ENCODE measurements at regions not wholly inside any gene's neighbourhood (a gene's known extent, or its start where the extent isn't known, plus 50 kb on each side); places are given as distances from the start of the nearest gene placed in this dataset.

DNA sequence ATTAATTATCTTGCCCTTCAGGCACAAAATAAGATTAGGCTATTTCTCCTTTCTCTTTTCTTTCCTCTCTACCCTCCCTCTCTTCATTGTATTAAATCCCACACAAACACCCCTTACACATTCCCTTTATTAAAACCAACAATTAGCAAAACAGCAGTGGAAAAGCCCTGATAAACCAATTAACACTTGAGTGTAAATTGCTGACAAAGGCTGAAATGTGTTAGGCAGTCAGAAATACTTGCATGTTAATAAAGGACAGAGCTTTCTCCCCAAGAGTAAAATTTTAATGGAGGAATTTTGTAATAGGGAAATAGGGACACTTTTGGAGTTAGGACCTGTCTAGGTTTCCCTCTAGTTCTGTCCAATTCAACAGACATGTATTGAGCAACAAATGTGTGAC, 370.9 kb downstream of the MRPS30 start:
- Histone ChIP-seq H2AFZ (no peak overlapping the region), H3F3A (ENCODE audit: insufficient read depth, low read depth) (no peaks in the 10 kb centered on the region), H3K9me2 (ENCODE audit: insufficient read depth) (no peaks in the 10 kb centered on the region; the same call in 1 of the 2 replicates), H3K4me3 (no peak overlapping the region), H3K27me3 (ENCODE audit: insufficient read depth, low read depth) (no peaks in the 10 kb centered on the region), H3K9me3 (ENCODE audit: insufficient read depth, low read depth) (no peaks in the 10 kb centered on the region), H3K36me3 (ENCODE audit: low read depth) (no peaks in the 10 kb centered on the region), H4K20me1 (ENCODE audit: insufficient read depth) (no peaks in the 10 kb centered on the region), H3K4me2 (no peak overlapping the region), H3K4me1 (replicated peaks; ENCODE audit: insufficient read depth) (no peaks in the 10 kb centered on the region), H3K79me2 (ENCODE audit: low read depth) (no peaks in the 10 kb centered on the region), H3K27ac (no peak overlapping the region)
- POLR2A ChIA-PET (ENCODE audit: unreplicated experiment), result no interaction called here
- intact Hi-C loops (cut with micrococcal nuclease; ENCODE audit: unreplicated experiment), result no loop called here
- no TSS peak for BruUV-seq (replicated peaks)
- no peak for DNase-seq
- TF ChIP-seq, protein P1, sequence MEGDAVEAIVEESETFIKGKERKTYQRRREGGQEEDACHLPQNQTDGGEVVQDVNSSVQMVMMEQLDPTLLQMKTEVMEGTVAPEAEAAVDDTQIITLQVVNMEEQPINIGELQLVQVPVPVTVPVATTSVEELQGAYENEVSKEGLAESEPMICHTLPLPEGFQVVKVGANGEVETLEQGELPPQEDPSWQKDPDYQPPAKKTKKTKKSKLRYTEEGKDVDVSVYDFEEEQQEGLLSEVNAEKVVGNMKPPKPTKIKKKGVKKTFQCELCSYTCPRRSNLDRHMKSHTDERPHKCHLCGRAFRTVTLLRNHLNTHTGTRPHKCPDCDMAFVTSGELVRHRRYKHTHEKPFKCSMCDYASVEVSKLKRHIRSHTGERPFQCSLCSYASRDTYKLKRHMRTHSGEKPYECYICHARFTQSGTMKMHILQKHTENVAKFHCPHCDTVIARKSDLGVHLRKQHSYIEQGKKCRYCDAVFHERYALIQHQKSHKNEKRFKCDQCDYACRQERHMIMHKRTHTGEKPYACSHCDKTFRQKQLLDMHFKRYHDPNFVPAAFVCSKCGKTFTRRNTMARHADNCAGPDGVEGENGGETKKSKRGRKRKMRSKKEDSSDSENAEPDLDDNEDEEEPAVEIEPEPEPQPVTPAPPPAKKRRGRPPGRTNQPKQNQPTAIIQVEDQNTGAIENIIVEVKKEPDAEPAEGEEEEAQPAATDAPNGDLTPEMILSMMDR (conservative IDR thresholded peaks at IDR 0.05), result no peak
- no peak for TF ChIP-seq EZH2 (IDR thresholded peaks at IDR 0.05; ENCODE audit: low read depth)
- CTCF ChIA-PET, result no interaction called here

DNA sequence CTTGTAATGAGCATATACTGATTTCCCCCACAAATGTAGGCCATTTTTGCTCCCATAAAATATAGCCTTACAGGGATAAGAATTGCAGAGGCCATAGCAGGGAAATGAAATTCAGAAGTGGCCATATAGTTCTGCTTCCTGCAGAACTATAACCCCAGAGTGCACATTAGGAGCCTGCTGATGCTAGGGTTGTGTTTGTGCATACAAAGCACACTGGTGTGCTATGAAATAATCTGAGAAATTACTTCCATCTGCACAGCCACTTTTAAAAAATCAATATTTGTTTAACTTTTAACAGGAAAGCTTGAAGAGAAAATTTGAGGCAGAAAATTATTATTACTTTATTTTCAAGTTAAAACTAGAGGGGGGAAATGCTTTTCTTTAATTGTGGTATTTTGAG, 380.3 kb downstream of the MRPS30 start:
- Histone ChIP-seq H3K27ac (no peak overlapping the region), H3K4me3 (no peak overlapping the region), H3K27me3 (ENCODE audit: insufficient read depth, low read depth) (no peaks in the 10 kb centered on the region), H3F3A (ENCODE audit: insufficient read depth, low read depth) (no peaks in the 10 kb centered on the region), H3K9me3 (ENCODE audit: insufficient read depth, low read depth) (no peaks in the 10 kb centered on the region), H3K36me3 (ENCODE audit: low read depth) (no peaks in the 10 kb centered on the region), H3K79me2 (ENCODE audit: low read depth) (no peaks in the 10 kb centered on the region), H3K9me2 (ENCODE audit: insufficient read depth) (no peaks in the 10 kb centered on the region; the same call in 1 of the 2 replicates), H4K20me1 (ENCODE audit: insufficient read depth) (no peaks in the 10 kb centered on the region), H3K4me1 (replicated peaks; ENCODE audit: insufficient read depth) (no peaks in the 10 kb centered on the region), H3K4me2 (no peak overlapping the region), H2AFZ (no peak overlapping the region)
- ChIA-PET POLR2A (ENCODE audit: unreplicated experiment) (interaction anchor here (0.7 kb wide), 1 partner anchor 36 kb away, joined by 3 read pairs; no protein-coding TSS in a partner anchor), CTCF (no interaction called here)
- DNase-seq, result no peak
- intact Hi-C loops (cut with micrococcal nuclease; ENCODE audit: unreplicated experiment), result no loop called here
- no TSS peak for BruUV-seq (replicated peaks)
- TF ChIP-seq EZH2 (IDR thresholded peaks at IDR 0.05; ENCODE audit: low read depth), result no peak
- TF ChIP-seq, protein P1 (conservative IDR thresholded peaks at IDR 0.05), result no peak

DNA sequence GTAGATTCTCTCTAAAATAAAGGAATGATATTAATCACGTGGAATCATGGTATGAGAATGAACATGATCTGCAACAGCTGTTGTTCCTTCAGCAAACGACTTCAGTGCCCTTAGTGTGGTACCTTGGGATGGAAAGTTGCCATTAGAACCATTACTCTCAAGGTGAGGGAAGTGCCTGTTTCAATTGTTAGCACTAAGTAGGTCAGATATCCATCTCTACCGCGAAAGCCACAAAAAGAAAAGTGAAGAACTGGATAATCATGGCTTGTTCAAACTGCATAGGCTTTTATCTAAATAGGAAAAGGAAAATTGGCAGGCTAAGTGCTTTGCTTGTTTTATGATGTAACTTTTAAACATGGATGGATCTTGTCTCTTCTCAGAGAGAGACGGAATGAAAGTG, 380.7 kb downstream of the MRPS30 start:
- Histone ChIP-seq H3K9me2 (ENCODE audit: insufficient read depth) (no peaks in the 10 kb centered on the region; the same call in 1 of the 2 replicates), H3F3A (ENCODE audit: insufficient read depth, low read depth) (no peaks in the 10 kb centered on the region), H4K20me1 (ENCODE audit: insufficient read depth) (no peaks in the 10 kb centered on the region), H2AFZ (no peak overlapping the region), H3K4me2 (no peak overlapping the region), H3K79me2 (ENCODE audit: low read depth) (no peaks in the 10 kb centered on the region), H3K4me3 (no peak overlapping the region), H3K27ac (no peak overlapping the region), H3K27me3 (ENCODE audit: insufficient read depth, low read depth) (no peaks in the 10 kb centered on the region), H3K36me3 (ENCODE audit: low read depth) (no peaks in the 10 kb centered on the region), H3K9me3 (ENCODE audit: insufficient read depth, low read depth) (no peaks in the 10 kb centered on the region), H3K4me1 (replicated peaks; ENCODE audit: insufficient read depth) (no peaks in the 10 kb centered on the region)
- ChIA-PET POLR2A (ENCODE audit: unreplicated experiment) (no interaction called here), CTCF (no interaction called here)
- BruUV-seq (replicated peaks), result no TSS peak
- TF ChIP-seq, protein P1 (conservative IDR thresholded peaks at IDR 0.05), result no peak
- TF ChIP-seq EZH2 (IDR thresholded peaks at IDR 0.05; ENCODE audit: low read depth), result no peak
- intact Hi-C loops (cut with micrococcal nuclease; ENCODE audit: unreplicated experiment), result no loop called here
- DNase-seq, result no peak
